ENCODE measurements at regions not wholly inside any gene's neighbourhood (a gene's known extent, or its start where the extent isn't known, plus 50 kb on each side); places are given as distances from the start of the nearest gene placed in this dataset.

DNA sequence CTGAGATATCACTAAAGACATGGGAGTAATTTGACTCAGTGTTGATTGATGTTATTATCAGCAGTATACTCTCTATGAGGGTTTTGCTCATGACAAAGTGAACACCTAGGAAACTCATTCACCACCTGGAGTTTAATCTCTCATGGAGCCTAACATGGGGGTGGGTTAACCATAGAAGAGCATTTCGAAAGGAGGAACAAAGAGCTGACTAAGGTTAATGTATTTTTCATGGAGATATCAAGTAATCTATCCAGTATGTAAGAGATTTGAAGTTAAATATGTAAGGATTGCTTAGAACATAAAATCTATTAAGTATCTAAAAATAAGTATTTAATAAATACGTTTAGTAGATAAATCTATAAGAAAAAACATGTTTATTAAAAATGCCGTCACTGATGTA is 917.8 kb downstream of the EPHA4 start:
- TF ChIP-seq ZNF384 (IDR thresholded peaks at IDR 0.05) (no peak), FOXA1 (IDR thresholded peaks at IDR 0.05) (no peak), FOXM1 (IDR thresholded peaks at IDR 0.05; ENCODE audit: borderline replicate concordance) (no peak), ELF4 (IDR thresholded peaks at IDR 0.05) (no peak), ARNT (IDR thresholded peaks at IDR 0.05) (no peak)

All from HEK293T (cell line).